SU-DHL-6 (cell line): ENCODE measurements at regions not wholly inside any gene's neighbourhood (a gene's known extent, or its start where the extent isn't known, plus 50 kb on each side); places are given as distances from the start of the nearest gene placed in this dataset.

ENCODE experiments used
- H2AFZ ChIP-seq: fragments of 200-600 bp; sonication (generic); 2 replicates; pipeline ENCODE4 v1.6.1; 2014; ENCODE audit warnings: low read depth, mild to moderate bottlenecking, moderate library complexity, mixed read lengths, antibody characterized with exemption, low read length; ENCODE audit not compliant: severe bottlenecking
- H3F3A ChIP-seq: fragments of 200-600 bp; shearing (Covaris generic); 2 replicates; pipeline ENCODE4 v1.6.0; 2016; ENCODE audit warnings: antibody characterized with exemption, mild to moderate bottlenecking; ENCODE audit not compliant: insufficient read depth
- H3K27ac ChIP-seq: fragments of 200-600 bp; sonication (generic); 2 replicates; pipeline ENCODE4 v1.5.1; 2016; ENCODE audit warnings: low read depth, mild to moderate bottlenecking, low read length, moderate library complexity, mixed read lengths
- H3K27me3 ChIP-seq: fragments of 200-600 bp; sonication (generic), shearing (Covaris generic); 2 replicates; pipeline ENCODE4 v1.6.0; 2014; ENCODE audit warnings: mild to moderate bottlenecking, low read length
- H3K36me3 ChIP-seq: fragments of 200-600 bp; sonication (generic); 2 replicates; pipeline ENCODE4 v1.6.1; 2014; ENCODE audit warnings: mild to moderate bottlenecking, low read length, mixed read lengths
- H3K4me2 ChIP-seq: fragments of 300-600, 200-600 bp; shearing (Covaris generic), sonication (generic); 2 replicates; pipeline ENCODE4 v1.6.0; 2014; ENCODE audit warnings: low read length, low read depth, mild to moderate bottlenecking; ENCODE audit not compliant: poor library complexity, severe bottlenecking
- H3K4me3 ChIP-seq: fragments of 200-600 bp; sonication (generic); 2 replicates; pipeline ENCODE4 v1.5.1; 2014; ENCODE audit warnings: antibody characterized with exemption, low read length, mild to moderate bottlenecking, mixed read lengths; ENCODE audit not compliant: insufficient read depth, poor library complexity, severe bottlenecking
- H3K79me2 ChIP-seq: fragments of 200-600 bp; sonication (generic); 2 replicates; pipeline ENCODE4 v1.6.1; 2014; ENCODE audit warnings: mild to moderate bottlenecking, low read length, moderate library complexity; ENCODE audit not compliant: insufficient read depth
- H3K9ac ChIP-seq: fragments of 200-600 bp; sonication (generic); 2 replicates; pipeline ENCODE4 v1.7.0; 2014; ENCODE audit warnings: mild to moderate bottlenecking, low read length
- H3K9me2 ChIP-seq: fragments of 200-600 bp; sonication (generic); replicated peaks from 2 replicates; pipeline ENCODE4 v1.6.1; 2014; ENCODE audit warnings: low read length; ENCODE audit not compliant: insufficient read depth
- H3K9me3 ChIP-seq: fragments of 200-600 bp; sonication (generic); 2 replicates; pipeline ENCODE4 v1.6.1; 2014; ENCODE audit warnings: low read length, mixed read lengths; ENCODE audit not compliant: insufficient read depth
- H4K20me1 ChIP-seq: fragments of 200-600 bp; sonication (generic); 2 replicates; pipeline ENCODE4 v1.6.1; 2014; ENCODE audit warnings: low read depth, mild to moderate bottlenecking, antibody characterized with exemption, low read length, moderate library complexity, mixed read lengths
- EZH2phosphoT487 ChIP-seq: fragments of 200-600 bp; sonication (generic), shearing (Covaris generic); conservative IDR thresholded peaks from 2 replicates; pipeline ENCODE4 v1.6.1; 2018; ENCODE audit warnings: mild to moderate bottlenecking, antibody characterized with exemption, low read length, moderate library complexity, mixed read lengths
- TF ChIP-seq, protein P1 (sequence below): fragments of 200-600 bp; sonication (generic); IDR thresholded peaks from one replicate; pipeline ENCODE4 v1.5.1; 2017; ENCODE audit warnings: antibody characterized with exemption, mild to moderate bottlenecking, low read length, moderate library complexity; ENCODE audit not compliant: insufficient read depth, poor library complexity, severe bottlenecking

DNA sequence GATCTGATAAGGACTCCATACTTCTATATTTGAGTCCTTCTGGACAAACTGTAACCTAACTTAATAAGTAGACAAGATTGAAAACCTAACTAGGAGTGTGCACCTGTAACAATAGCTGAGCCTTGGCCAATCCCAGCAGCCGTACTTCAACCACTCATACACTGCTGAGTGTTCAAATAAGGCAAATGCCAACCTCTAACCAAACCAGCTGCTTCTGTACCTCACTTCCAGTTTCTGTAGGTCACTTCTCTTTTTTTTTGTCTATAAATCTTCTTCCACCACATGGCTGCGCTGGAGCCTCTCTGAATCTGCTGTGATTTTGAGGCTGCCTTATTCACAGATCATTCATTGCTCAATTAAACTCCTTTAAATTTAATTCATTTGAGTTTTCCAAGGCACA lies 753.2 kb downstream of the DNAJB9 start:
- Histone ChIP-seq H3K27ac (no peak overlapping the region), H3K79me2 (no peaks in the 10 kb centered on the region), H3K36me3 (no peaks in the 10 kb centered on the region), H2AFZ (no peak overlapping the region), H3K9me3 (no peaks in the 10 kb centered on the region; the same call in 1 of the 2 replicates), H3K9me2 (no peaks in the 10 kb centered on the region), H4K20me1 (no peaks in the 10 kb centered on the region), H3F3A (no peaks in the 10 kb centered on the region), H3K4me2 (no peak overlapping the region), H3K4me3 (no peak overlapping the region), H3K9ac (no peak overlapping the region), H3K27me3 (no peaks in the 10 kb centered on the region)
- TF ChIP-seq, protein P1, sequence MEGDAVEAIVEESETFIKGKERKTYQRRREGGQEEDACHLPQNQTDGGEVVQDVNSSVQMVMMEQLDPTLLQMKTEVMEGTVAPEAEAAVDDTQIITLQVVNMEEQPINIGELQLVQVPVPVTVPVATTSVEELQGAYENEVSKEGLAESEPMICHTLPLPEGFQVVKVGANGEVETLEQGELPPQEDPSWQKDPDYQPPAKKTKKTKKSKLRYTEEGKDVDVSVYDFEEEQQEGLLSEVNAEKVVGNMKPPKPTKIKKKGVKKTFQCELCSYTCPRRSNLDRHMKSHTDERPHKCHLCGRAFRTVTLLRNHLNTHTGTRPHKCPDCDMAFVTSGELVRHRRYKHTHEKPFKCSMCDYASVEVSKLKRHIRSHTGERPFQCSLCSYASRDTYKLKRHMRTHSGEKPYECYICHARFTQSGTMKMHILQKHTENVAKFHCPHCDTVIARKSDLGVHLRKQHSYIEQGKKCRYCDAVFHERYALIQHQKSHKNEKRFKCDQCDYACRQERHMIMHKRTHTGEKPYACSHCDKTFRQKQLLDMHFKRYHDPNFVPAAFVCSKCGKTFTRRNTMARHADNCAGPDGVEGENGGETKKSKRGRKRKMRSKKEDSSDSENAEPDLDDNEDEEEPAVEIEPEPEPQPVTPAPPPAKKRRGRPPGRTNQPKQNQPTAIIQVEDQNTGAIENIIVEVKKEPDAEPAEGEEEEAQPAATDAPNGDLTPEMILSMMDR, result no peak
- TF ChIP-seq EZH2phosphoT487, result no peak

DNA sequence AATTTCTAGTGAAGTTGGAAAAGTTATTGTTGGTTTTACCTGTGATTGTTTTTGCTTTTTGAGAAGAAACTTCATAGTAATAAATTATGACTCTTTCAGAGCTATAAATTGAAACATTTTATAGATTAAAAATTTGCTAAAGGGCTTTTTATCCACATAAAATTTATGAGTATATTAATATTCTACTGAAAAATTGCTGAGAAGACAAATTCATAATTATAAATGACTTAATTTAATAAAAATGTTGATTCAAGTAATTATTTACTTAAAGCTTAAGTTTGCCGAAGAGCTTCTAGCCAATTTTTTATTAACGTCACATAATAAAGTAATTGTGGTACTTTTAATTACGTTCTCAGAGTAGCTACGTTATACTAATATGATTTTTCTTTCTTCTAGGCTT lies 761.7 kb downstream of the DNAJB9 start:
- no peaks in the 10 kb centered on the region for H3K9me3 ChIP-seq
- H3K9me2 ChIP-seq, result no peaks in the 10 kb centered on the region
- H3K4me3 ChIP-seq, result no peak overlapping the region
- no peak overlapping the region for H3K4me2 ChIP-seq
- no peak overlapping the region for H3K27ac ChIP-seq
- H4K20me1 ChIP-seq, result no peaks in the 10 kb centered on the region
- no peaks in the 10 kb centered on the region for H3K36me3 ChIP-seq
- no peaks in the 10 kb centered on the region for H3K27me3 ChIP-seq
- H3K79me2 ChIP-seq, result no peaks in the 10 kb centered on the region
- no peaks in the 10 kb centered on the region for H3F3A ChIP-seq
- H3K9ac ChIP-seq, result no peak overlapping the region
- H2AFZ ChIP-seq, result no peak overlapping the region
- no peak for TF ChIP-seq EZH2phosphoT487
- TF ChIP-seq, protein P1, result no peak

DNA sequence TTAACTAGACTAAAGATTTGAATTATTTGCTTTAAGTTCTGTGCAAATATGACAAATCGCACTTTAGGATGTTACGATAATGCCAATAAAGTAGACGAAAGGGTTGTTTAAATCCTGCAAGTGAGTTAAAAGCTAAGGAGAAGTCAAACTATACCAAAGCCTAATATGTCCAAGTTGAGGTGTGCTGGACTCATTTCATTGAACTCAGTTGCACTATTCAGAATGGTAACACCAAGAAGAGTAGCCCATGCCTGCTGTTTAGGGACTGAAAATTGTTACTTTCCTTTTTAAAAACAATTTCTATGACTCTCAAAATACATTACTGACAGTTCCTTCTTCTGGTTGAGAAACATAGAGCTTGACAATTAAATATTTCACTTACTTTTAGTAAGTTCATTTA lies 766.3 kb downstream of the DNAJB9 start:
- H3K9me2 ChIP-seq, result no peaks in the 10 kb centered on the region
- H3K79me2 ChIP-seq, result no peaks in the 10 kb centered on the region
- TF ChIP-seq, protein P1, result no peak
- TF ChIP-seq EZH2phosphoT487, result no peak
- H4K20me1 ChIP-seq, result no peaks in the 10 kb centered on the region
- no peak overlapping the region for H3K4me2 ChIP-seq
- no peaks in the 10 kb centered on the region for H3F3A ChIP-seq
- H3K9me3 ChIP-seq, result no peaks in the 10 kb centered on the region
- H3K27ac ChIP-seq, result no peak overlapping the region
- no peak overlapping the region for H3K9ac ChIP-seq
- no peaks in the 10 kb centered on the region for H3K36me3 ChIP-seq
- H2AFZ ChIP-seq, result no peak overlapping the region
- H3K27me3 ChIP-seq, result no peaks in the 10 kb centered on the region
- no peak overlapping the region for H3K4me3 ChIP-seq

DNA sequence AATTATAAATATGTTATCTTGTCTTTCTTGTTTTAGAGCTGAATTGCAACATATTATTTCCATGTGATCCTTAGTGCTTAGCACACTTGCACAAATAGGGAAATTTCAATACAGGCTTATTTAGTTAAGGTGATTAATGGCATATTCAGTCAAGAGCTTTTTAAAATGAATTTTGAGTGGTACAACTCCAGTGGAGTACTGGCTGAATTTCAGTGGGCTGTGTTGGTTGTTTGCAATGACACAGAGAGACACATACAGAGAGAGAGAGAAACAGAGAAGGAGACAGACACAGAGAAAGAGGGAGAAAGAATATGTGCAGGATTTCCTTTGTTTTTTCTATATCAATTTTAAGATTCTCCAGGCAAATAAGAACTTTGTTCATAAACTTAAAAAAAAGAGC lies 766.9 kb downstream of the DNAJB9 start:
- no peak overlapping the region for H3K4me3 ChIP-seq
- H3K36me3 ChIP-seq, result no peaks in the 10 kb centered on the region
- no peaks in the 10 kb centered on the region for H4K20me1 ChIP-seq
- no peaks in the 10 kb centered on the region for H3F3A ChIP-seq
- H3K4me2 ChIP-seq, result no peak overlapping the region
- no peaks in the 10 kb centered on the region for H3K27me3 ChIP-seq
- no peaks in the 10 kb centered on the region for H3K9me3 ChIP-seq
- no peak overlapping the region for H2AFZ ChIP-seq
- H3K9ac ChIP-seq, result no peak overlapping the region
- no peaks in the 10 kb centered on the region for H3K79me2 ChIP-seq
- H3K27ac ChIP-seq, result no peak overlapping the region
- H3K9me2 ChIP-seq, result no peaks in the 10 kb centered on the region
- TF ChIP-seq EZH2phosphoT487, result no peak
- TF ChIP-seq, protein P1, result no peak
